Mesenchymal stem cell (in vitro differentiated cells and primary cell): ENCODE measurements at regions not wholly inside any gene's neighbourhood (a gene's known extent, or its start where the extent isn't known, plus 50 kb on each side); places are given as distances from the start of the nearest gene placed in this dataset.

Experiments
- DNase-seq: peaks from one replicate; pipeline ENCODE4 v3.0.0-alpha.2; 2013
- H2AFZ ChIP-seq: one replicate; pipeline ENCODE4 v1.6.1; 2013; ENCODE audit warnings: low read depth, mild to moderate bottlenecking, control low read depth, inconsistent platforms, low read length, moderate library complexity
- H2AK5ac ChIP-seq: 2 replicates; pipeline ENCODE4 v1.6.1; 2013; ENCODE audit warnings: low read length, moderate library complexity, mild to moderate bottlenecking, inconsistent platforms; ENCODE audit not compliant: severe bottlenecking
- H2BK120ac ChIP-seq: one replicate; pipeline ENCODE4 v1.6.1; 2013; ENCODE audit warnings: low read depth, mild to moderate bottlenecking, inconsistent platforms, low read length, moderate library complexity
- H2BK12ac ChIP-seq, 2 experiments: one replicate each; pipeline ENCODE4 v1.6.1; 2013; ENCODE audit warnings: inconsistent platforms in 2 of 2, low read length in 2 of 2, mild to moderate bottlenecking in 2 of 2, moderate library complexity in 2 of 2, control low read depth in 1 of 2
- H2BK15ac ChIP-seq: one replicate; pipeline ENCODE4 v1.6.1; 2013; ENCODE audit warnings: mild to moderate bottlenecking, low read depth, inconsistent platforms; ENCODE audit not compliant: poor library complexity, severe bottlenecking
- H2BK5ac ChIP-seq: 2 replicates; pipeline ENCODE4 v1.6.1; 2013; ENCODE audit warnings: low read depth, mild to moderate bottlenecking, low read length, control low read depth, inconsistent platforms; ENCODE audit not compliant: poor library complexity, severe bottlenecking
- H3K14ac ChIP-seq, 2 experiments: one replicate each; pipeline ENCODE4 v1.6.1; 2013; ENCODE audit warnings: inconsistent platforms in 2 of 2, low read length in 2 of 2, control low read depth in 1 of 2, mild to moderate bottlenecking in 1 of 2, moderate library complexity in 1 of 2
- H3K18ac ChIP-seq, 2 experiments: one replicate each; pipeline ENCODE4 v1.6.1; 2013; ENCODE audit warnings: inconsistent platforms in 2 of 2, low read length in 2 of 2, control low read depth in 1 of 2, low read depth in 1 of 2, mild to moderate bottlenecking in 1 of 2
- H3K23ac ChIP-seq, 2 experiments: one replicate each; pipeline ENCODE4 v1.6.1; 2013; ENCODE audit warnings: inconsistent platforms in 2 of 2, low read length in 2 of 2, mild to moderate bottlenecking in 2 of 2, moderate library complexity in 2 of 2, control low read depth in 1 of 2
- H3K27ac ChIP-seq: 2 replicates; pipeline ENCODE4 v1.5.1; 2013; ENCODE audit warnings: mild to moderate bottlenecking, moderate library complexity, low read length, control low read depth, inconsistent platforms; ENCODE audit not compliant: poor library complexity, severe bottlenecking
- H3K27me3 ChIP-seq, 2 experiments: 2 replicates each; pipeline versions ENCODE4 v1.6.1 to v1.7.0; 2013; ENCODE audit warnings: low read length in 2 of 2, mild to moderate bottlenecking in 2 of 2, moderate library complexity in 2 of 2, control low read depth in 1 of 2, inconsistent platforms in 1 of 2; ENCODE audit not compliant: control insufficient read depth in 1 of 2, insufficient read depth in 1 of 2
- H3K36me3 ChIP-seq, 2 experiments: 2 replicates each; pipeline versions ENCODE4 v1.6.1 to v1.7.0; 2013; ENCODE audit warnings: low read length in 2 of 2, control low read depth in 1 of 2, inconsistent platforms in 1 of 2, low read depth in 1 of 2, mild to moderate bottlenecking in 1 of 2; ENCODE audit not compliant: insufficient read depth in 2 of 2, control insufficient read depth in 1 of 2
- H3K4ac ChIP-seq, 2 experiments: one replicate each; pipeline ENCODE4 v1.6.1; 2013; ENCODE audit warnings: inconsistent platforms in 2 of 2, low read length in 2 of 2, mild to moderate bottlenecking in 2 of 2, moderate library complexity in 2 of 2, control low read depth in 1 of 2, low read depth in 1 of 2
- H3K4me1 ChIP-seq: 2 replicates; pipeline ENCODE4 v1.6.1; 2013; ENCODE audit warnings: low read depth, low read length, control low read depth; ENCODE audit not compliant: control insufficient read depth, insufficient read depth
- H3K4me2 ChIP-seq: 2 replicates; pipeline ENCODE4 v1.6.1; 2013; ENCODE audit warnings: low read length, mild to moderate bottlenecking, inconsistent platforms; ENCODE audit not compliant: poor library complexity, severe bottlenecking
- H3K4me3 ChIP-seq, 2 experiments: 2 replicates each; pipeline versions ENCODE4 v1.5.1 to v1.7.0; 2013; ENCODE audit warnings: low read length in 2 of 2, mild to moderate bottlenecking in 2 of 2, control low read depth in 1 of 2, low read depth in 1 of 2; ENCODE audit not compliant: insufficient read depth in 1 of 2
- H3K79me1 ChIP-seq: replicated peaks from 2 replicates; pipeline ENCODE4 v1.6.1; 2013; ENCODE audit warnings: mild to moderate bottlenecking, control low read depth, low read length, inconsistent platforms; ENCODE audit not compliant: poor library complexity, severe bottlenecking
- H3K9ac ChIP-seq: 2 replicates; pipeline ENCODE4 v1.7.0; 2013; ENCODE audit warnings: mild to moderate bottlenecking, low read length, moderate library complexity
- H3K9me3 ChIP-seq: 2 replicates; pipeline ENCODE4 v1.7.0; 2013; ENCODE audit warnings: mild to moderate bottlenecking, low read length; ENCODE audit not compliant: control insufficient read depth
- H4K8ac ChIP-seq: one replicate; pipeline ENCODE4 v1.6.1; 2013; ENCODE audit warnings: inconsistent platforms, mild to moderate bottlenecking, low read length, moderate library complexity
- H4K91ac ChIP-seq: one replicate; pipeline ENCODE4 v1.6.1; 2013; ENCODE audit warnings: mild to moderate bottlenecking, low read length, inconsistent platforms
- WGBS: methylation state at CpG from one replicate; pipeline ENCODE4 v1.1.7; 2013; ENCODE audit warnings: mixed read lengths; 5-methylcytosine and 5-hydroxymethylcytosine counted together

DNA sequence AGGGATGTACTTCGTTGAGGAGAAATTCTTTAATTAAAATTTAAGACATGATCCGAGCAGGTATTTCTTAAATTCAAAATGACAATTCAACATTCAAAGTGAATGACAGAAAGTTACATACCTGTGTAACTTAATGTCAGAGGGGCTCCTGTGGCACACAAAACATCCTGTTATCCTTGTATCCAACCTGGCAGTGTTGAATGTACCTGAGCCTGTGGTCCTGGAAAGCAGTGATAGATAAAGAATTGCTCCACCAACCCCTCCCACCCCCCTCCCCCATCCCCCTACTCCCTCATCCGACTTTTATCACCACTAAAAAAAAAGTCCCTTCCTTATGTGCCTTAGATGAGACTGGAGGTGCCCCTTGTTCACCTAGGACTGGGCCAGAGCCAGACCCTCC, 119.4 kb upstream of the ADCY1 start:
- no peaks in the 10 kb centered on the region for H3K36me3 ChIP-seq
- H3K9me3 ChIP-seq = no peaks in the 10 kb centered on the region
- H3K18ac ChIP-seq = no peak overlapping the region
- no peak overlapping the region for H3K9ac ChIP-seq
- H3K4ac ChIP-seq = no peak overlapping the region
- H3K14ac ChIP-seq = no peak overlapping the region
- H2AK5ac ChIP-seq = no peak overlapping the region
- H3K27ac ChIP-seq = no peak overlapping the region
- DNase-seq = no peak
- H3K4me2 ChIP-seq = no peak overlapping the region
- peaks cover 0 to 4% of the 10 kb centered on the region in 2 experiments for H3K27me3 ChIP-seq
- no peak overlapping the region for H4K8ac ChIP-seq
- no peak overlapping the region for H2BK120ac ChIP-seq
- H2BK5ac ChIP-seq = no peak overlapping the region
- no peak overlapping the region for H2BK15ac ChIP-seq
- 30% methylated on average over 1 of the region's 3 CpGs for WGBS
- no peak overlapping the region for H3K4me3 ChIP-seq
- H2AFZ ChIP-seq = no peak overlapping the region
- no peaks in the 10 kb centered on the region for H3K79me1 ChIP-seq
- no peak overlapping the region for H2BK12ac ChIP-seq
- H4K91ac ChIP-seq = no peak overlapping the region
- no peaks in the 10 kb centered on the region for H3K4me1 ChIP-seq
- no peak overlapping the region for H3K23ac ChIP-seq

DNA sequence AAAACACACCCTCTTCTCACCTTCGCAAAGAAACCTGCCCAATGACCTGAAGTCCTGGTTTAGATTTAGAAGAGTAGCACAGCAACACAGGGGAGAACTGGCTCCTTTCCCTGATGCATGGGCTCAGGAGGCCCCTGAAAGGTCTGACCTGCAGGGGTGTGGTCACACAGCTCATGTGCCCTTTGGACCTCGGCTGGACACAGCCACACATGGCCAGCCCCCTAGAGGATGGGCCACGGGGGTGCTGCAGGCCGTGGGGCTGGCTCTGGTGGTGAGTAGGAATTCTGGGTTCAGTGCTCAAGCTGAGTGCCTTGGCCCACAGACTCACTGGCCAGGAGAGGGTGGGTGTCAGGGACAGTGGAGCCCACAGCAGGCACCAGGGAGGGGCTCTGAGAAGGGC, 118.5 kb upstream of the ADCY1 start:
- H4K8ac ChIP-seq = no peak overlapping the region
- H3K4me1 ChIP-seq = no peaks in the 10 kb centered on the region
- H4K91ac ChIP-seq = no peak overlapping the region
- no peak overlapping the region for H2AK5ac ChIP-seq
- H3K4me2 ChIP-seq = no peak overlapping the region
- H2BK120ac ChIP-seq = no peak overlapping the region
- 54% methylated on average over 4 of the region's 4 CpGs for WGBS
- H3K79me1 ChIP-seq = no peaks in the 10 kb centered on the region
- H3K9me3 ChIP-seq = no peaks in the 10 kb centered on the region
- no peak overlapping the region for H3K18ac ChIP-seq
- H3K9ac ChIP-seq = no peak overlapping the region
- H2BK15ac ChIP-seq = no peak overlapping the region
- no peaks in the 10 kb centered on the region for H3K36me3 ChIP-seq
- no peak overlapping the region for H3K14ac ChIP-seq
- no peak overlapping the region for H2BK5ac ChIP-seq
- H3K23ac ChIP-seq = peak overlapping the region in 1 of 2 experiments; percentile 73
- no peak overlapping the region for H3K4me3 ChIP-seq
- no peak overlapping the region for H2AFZ ChIP-seq
- no peak overlapping the region for H3K27ac ChIP-seq
- H2BK12ac ChIP-seq = no peak overlapping the region
- peaks cover 0 to 4% of the 10 kb centered on the region in 2 experiments for H3K27me3 ChIP-seq
- DNase-seq = no peak
- no peak overlapping the region for H3K4ac ChIP-seq

- no peaks in the 10 kb centered on the region for H3K9me3 ChIP-seq
- no peak overlapping the region for H2BK12ac ChIP-seq
- no peaks in the 10 kb centered on the region for H3K36me3 ChIP-seq
- H3K4me1 ChIP-seq = no peaks in the 10 kb centered on the region
- H2BK120ac ChIP-seq = no peak overlapping the region
- H2BK15ac ChIP-seq = no peak overlapping the region
- H3K14ac ChIP-seq = no peak overlapping the region
- H3K4me3 ChIP-seq = no peak overlapping the region
- WGBS = 92% methylated on average over 4 of the region's 5 CpGs
- H3K9ac ChIP-seq = no peak overlapping the region
- no peak overlapping the region for H3K18ac ChIP-seq
- H3K4ac ChIP-seq = no peak overlapping the region
- H3K27me3 ChIP-seq = peaks cover 0 to 4% of the 10 kb centered on the region in 2 experiments
- H3K23ac ChIP-seq = no peak overlapping the region
- H4K91ac ChIP-seq = no peak overlapping the region
- DNase-seq = no peak
- H4K8ac ChIP-seq = no peak overlapping the region
- no peak overlapping the region for H2BK5ac ChIP-seq
- no peak overlapping the region for H2AFZ ChIP-seq
- no peak overlapping the region for H2AK5ac ChIP-seq
- no peak overlapping the region for H3K4me2 ChIP-seq
- H3K27ac ChIP-seq = no peak overlapping the region
- no peaks in the 10 kb centered on the region for H3K79me1 ChIP-seq
Measured at GRCh38 chr7:45456105-45456504, 118.1 kb upstream of the ADCY1 start.

GRCh38 chr7:45456747-45457524, 117.2 kb upstream of the ADCY1 start:
- H3K4me1 ChIP-seq = no peaks in the 10 kb centered on the region
- no peak overlapping the region for H3K18ac ChIP-seq
- H4K91ac ChIP-seq = no peak overlapping the region
- H3K4me2 ChIP-seq = no peak overlapping the region
- H2BK120ac ChIP-seq = no peak overlapping the region
- H3K23ac ChIP-seq = no peak overlapping the region
- H3K4ac ChIP-seq = no peak overlapping the region
- WGBS = 85% methylated on average over 5 of the region's 5 CpGs
- H3K9ac ChIP-seq = no peak overlapping the region
- H4K8ac ChIP-seq = no peak overlapping the region
- H2AFZ ChIP-seq = no peak overlapping the region
- no peak overlapping the region for H2BK15ac ChIP-seq
- no peak overlapping the region for H2AK5ac ChIP-seq
- no peak for DNase-seq
- no peaks in the 10 kb centered on the region for H3K36me3 ChIP-seq
- H2BK5ac ChIP-seq = no peak overlapping the region
- no peaks in the 10 kb centered on the region for H3K79me1 ChIP-seq
- no peak overlapping the region for H3K27ac ChIP-seq
- no peaks in the 10 kb centered on the region for H3K9me3 ChIP-seq
- no peak overlapping the region for H3K4me3 ChIP-seq
- no peak overlapping the region for H3K14ac ChIP-seq
- H2BK12ac ChIP-seq = no peak overlapping the region
- H3K27me3 ChIP-seq = peaks cover 0 to 4% of the 10 kb centered on the region in 2 experiments
